NCI-H510A treated with DMSO at 0.1 percent for 48 hours (cell line): ENCODE measurements at regions not wholly inside any gene's neighbourhood (a gene's known extent, or its start where the extent isn't known, plus 50 kb on each side); places are given as distances from the start of the nearest gene placed in this dataset.

Source experiments
- DNase-seq: peaks from one replicate; lab custom pipeline; 2025; lab: John Stamatoyannopoulos, UW

DNA sequence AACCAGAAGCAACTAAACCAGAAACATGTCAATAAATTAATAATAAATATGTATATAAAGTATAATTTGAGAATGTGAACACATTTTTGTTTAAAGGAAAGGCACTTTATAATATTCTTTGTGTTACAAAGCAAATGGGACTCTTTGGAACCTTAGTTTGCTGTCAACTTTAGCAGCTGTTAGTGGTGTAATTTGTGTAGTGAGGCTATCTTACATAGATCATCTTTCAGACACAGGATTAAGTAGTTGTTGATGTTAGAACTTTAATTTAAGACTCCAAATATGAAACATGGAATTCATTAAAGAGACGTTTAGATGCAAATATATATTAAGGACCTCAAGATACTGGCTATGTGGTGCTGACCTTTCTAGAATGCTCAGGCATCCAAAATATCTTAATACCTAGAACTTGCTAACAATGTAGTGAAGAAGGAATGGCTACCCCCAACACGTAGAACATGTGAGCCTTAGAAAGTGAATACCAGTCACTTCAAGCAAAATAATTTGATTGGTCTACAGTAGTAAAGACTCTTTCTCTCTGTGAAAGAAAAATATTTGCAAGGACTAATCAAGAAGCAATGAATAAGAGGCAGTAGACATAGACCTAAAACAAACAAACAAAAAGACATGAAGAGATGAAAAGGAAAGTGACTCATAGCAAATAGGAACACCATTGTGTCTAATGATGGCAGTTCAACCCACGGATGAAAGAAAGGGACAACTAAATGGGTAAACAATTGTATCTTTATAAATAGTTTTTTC is 811.4 kb downstream of the USP25 start:
- no peak for DNase-seq

DNA sequence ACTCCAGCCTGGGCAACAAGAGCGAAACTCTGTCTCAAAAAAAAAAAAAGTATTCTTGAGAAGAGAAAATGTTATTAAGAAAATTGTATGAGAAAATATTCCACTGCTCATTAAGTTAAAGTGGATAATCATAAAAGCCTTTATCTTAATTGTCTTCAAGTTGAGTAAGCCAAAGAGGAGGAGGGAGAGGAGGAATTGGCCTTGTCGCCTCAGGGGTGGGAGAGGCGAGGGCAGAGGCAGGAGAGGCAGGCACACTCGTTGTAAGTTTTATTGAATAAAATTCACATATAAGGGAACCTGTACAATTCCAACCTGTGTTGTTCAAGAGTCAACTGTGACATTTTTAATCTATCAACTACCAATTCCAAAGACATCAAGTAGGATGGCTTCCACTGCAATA is 820.3 kb downstream of the USP25 start:
- no peak for DNase-seq

DNA sequence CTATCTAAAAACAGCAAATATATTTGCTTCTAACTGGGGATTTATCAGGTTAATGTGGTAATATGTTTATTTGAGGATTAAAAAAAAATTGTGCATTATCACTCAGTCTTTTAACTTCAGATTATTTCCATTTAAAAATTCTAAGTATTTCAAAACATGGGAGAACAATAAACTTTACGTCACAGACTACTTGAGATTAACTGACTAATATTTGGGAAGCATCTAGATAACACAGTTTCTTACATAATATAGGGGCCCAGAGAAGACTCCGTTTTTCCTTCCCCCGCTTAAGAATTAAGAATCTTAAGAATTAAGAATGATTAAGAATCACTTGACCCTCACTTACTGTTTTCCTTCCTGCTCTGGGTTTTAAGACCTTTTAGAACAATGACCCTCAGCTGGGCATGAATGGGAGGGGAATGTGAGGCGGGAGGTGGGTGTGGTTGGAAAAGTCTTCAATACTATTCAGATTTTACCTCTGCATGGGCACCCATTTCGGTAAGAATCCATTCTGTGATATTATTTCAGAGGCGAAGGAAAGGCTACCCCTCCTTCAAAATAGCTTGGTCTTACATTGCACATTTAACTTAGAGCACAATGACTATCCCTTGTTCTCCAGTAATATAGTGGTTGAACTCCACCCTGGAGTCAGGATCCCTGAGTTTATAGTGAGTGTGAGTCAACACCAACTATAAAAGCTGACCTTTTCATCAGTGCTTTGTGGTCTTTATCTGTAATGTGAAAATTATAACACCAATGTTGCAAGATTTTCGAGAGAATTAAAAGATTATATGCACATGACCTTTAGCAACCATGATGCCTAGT is 821.3 kb downstream of the USP25 start:
- no peak for DNase-seq

- no peak for DNase-seq
Measured at GRCh38 chr21:16552880-16553279, 823.1 kb downstream of the USP25 start.

DNA sequence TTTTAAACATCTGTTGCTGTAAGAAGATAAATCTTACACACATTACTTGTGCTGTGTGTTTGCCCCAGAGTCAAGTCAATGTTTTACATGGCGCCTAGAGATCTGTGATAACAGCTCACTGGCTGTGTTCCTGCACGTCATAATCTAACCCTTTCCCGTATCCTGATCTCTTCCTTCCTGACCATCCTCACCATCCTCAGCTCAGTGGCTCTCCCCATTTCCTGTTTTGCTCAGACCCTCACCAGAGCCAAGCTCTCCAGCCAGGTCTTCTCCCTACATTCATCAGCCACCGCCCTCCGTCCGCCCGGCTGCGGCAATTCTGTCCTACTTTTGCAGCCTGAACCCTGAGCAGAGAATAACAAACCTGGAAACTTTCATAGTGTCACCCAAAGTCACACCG is 824.7 kb downstream of the USP25 start:
- no peak for DNase-seq

- DNase-seq = no peak
Measured at GRCh38 chr21:16563116-16563515, 833.3 kb downstream of the USP25 start.

DNA sequence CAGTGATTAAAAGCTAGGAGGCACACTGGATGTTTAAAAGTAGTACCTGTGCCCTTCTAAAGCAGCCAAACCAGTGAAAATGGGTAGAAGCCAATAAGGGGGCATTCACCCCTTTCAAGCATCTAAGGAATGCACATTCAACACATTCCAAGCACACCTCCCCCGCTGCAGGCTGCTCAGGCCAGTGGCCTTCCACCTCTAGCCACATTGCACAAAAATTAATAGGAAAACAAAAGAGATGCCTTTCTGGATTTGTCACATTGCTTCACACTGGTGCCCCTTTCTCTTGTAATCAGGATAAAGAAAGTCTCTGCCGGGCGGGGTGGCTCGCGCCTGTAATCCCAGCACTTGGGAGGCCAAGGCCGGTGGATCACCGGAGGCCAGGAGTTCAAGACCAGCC is 834.0 kb downstream of the USP25 start:
- no peak for DNase-seq

DNA sequence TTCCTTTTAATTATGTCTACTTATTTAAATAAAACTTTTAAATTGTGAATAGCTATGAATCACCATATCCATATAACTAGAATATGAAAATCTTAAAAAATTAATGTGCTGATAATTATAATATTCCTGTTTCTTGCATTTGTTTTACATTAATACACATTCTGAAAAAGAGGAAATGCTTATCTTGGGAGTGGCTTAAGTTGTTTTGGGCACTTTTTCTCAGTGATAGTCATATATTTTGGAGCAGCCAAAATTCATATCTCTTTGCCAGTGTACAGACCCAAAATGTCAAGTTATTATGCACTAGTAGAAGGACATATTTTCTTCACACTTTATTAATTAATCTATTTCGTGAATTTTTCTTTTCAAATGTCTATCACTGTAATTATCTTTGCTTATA is 838.5 kb downstream of the USP25 start:
- DNase-seq = no peak

- DNase-seq = no peak
Measured at GRCh38 chr21:16568661-16569060, 838.9 kb downstream of the USP25 start.

DNA sequence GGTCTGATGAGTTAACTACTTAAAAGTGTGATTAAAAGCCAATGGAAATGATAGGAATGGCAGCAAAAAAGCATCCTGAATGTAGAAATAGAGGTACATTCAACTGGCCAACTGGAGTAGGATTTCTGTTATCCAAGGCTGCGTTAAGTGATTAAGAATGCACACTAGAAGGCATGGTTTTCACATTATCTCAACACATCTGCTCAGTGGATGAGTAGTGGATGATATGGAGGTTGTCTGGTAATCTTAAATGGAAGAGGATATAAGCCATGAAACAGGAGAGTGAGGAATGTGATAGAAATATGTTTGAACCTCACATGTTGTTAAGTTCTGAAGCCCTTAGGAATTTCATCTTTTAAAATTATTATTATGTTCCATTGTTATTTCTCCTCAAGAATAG is 839.9 kb downstream of the USP25 start:
- no peak for DNase-seq

DNA sequence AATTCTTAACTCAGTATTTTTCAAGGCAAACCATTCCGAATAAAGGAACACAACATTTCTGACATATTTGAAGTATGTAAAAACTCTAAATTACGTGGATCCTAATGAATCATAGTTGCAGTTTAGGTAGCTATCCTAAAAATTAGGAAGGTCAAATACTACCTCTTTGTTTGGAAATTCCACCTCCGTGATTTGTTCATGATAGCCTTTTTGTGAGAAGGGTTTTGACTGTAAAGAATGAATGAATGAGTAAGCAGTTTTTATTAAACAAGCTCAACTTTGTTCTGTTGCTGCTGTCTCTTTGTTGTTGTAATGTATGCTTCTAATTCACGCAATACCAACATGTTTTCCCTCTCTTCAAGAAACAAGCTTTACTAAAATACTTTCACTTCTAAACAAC is 840.4 kb downstream of the USP25 start:
- DNase-seq = no peak

- DNase-seq = no peak
Measured at GRCh38 chr21:16570856-16571255, 841.1 kb downstream of the USP25 start.

GRCh38 chr21:16571594-16571993 is 841.8 kb downstream of the USP25 start:
- no peak for DNase-seq

GRCh38 chr21:16572032-16572431 is 842.2 kb downstream of the USP25 start:
- no peak for DNase-seq

DNA sequence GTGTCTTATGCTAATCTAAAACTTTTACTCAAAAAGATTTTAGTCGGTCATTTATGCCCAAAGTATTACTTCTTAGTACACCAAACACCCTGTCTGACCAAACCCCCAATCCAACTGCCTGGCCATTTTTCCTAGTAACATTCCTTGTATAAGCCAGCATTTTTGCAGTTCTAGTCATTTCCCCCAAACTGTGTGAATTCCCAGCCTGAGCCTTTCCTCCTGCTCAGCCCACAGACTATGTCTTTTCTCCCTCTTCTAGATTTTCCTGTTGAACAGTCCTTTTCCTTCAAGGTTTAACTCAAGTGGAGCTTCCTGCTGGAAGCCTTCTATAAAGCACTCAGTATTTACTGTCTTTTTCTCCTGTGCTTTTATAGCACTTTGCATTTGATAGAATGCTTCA is 843.8 kb downstream of the USP25 start:
- DNase-seq = no peak

DNA sequence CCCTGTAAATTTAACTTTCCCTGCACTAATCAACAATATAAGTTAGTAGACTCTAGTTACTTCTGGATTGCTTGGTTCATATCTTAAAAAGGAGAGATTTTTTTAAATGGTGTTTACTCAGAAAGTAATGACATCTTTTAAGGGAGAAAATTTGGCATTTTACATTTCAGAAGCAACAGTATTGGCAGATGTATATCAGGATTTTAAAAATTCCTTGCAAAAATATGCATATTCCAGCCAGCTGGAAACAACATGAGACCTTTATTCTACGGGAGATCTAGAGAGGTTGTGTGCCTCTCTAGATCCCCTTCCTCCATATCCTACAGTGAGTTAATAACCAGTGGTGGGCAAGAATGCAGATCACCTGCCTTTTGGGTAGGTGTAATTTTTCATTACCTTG is 848.2 kb downstream of the USP25 start:
- DNase-seq = no peak

DNA sequence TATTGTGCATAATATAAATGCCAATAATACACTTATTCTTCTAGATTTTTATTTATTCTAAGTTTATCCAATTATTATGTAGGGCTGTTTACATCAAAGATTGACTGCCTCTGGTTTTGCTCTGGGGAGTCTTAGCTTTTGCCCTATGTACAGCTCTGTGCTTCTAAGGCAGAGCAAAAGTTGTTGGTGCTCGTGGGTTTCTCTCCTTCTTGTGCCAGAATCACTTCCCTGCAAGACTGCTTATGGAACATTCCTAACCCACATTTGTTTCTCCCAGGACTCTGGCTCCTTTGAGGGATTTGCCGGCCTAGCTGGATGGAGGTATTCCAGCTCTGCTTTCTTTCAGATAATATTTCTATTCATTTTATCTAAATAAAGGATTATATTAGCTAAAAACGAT is 849.1 kb downstream of the USP25 start:
- DNase-seq = no peak

DNA sequence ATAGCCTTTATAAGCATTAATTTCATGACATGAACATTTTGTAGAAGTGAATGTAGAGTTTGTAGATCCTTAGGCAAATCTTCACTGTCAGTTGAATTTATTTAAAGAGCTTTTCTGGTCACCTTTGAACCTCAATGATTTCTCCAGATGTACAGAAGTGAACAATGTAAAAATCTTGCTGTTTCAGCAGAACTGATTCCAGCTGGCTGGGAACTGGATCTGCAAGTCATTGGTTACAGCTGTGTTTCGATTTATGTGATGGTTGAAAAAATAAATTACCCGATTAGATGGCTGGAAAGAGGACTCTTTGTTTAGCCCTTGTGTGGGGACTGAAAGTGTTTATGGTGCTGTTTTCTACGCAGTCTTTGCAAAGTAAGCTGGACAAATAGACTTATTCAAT is 849.8 kb downstream of the USP25 start:
- no peak for DNase-seq

- DNase-seq = no peak
Measured at GRCh38 chr21:16580661-16581060, 850.9 kb downstream of the USP25 start.

GRCh38 chr21:16583556-16583955 is 853.8 kb downstream of the USP25 start:
- DNase-seq = no peak

- no peak for DNase-seq
Measured at GRCh38 chr21:16584756-16585155, 855.0 kb downstream of the USP25 start.

GRCh38 chr21:16585896-16586295 is 856.1 kb downstream of the USP25 start:
- no peak for DNase-seq

GRCh38 chr21:16587141-16587581 is 857.4 kb downstream of the USP25 start:
- no peak for DNase-seq
